Neural progenitor cell (in vitro differentiated cells): ENCODE measurements at regions not wholly inside any gene's neighbourhood (a gene's known extent, or its start where the extent isn't known, plus 50 kb on each side); places are given as distances from the start of the nearest gene placed in this dataset.

Experiments used
- CTCF ChIP-seq: fragments of 200-600 bp; sonication (generic); IDR thresholded peaks from 2 replicates; pipeline ENCODE4 v1.5.1; 2017; ENCODE audit warnings: antibody characterized with exemption, mild to moderate bottlenecking
- EZH2 ChIP-seq: fragments of 200-600 bp; sonication (generic); IDR thresholded peaks from 2 replicates; pipeline ENCODE4 v1.6.1; 2017; ENCODE audit warnings: antibody characterized with exemption, mild to moderate bottlenecking, moderate library complexity

GRCh38 chr7:24505968-24506367 lies 67.3 kb upstream of the PALS2 start:
- TF ChIP-seq CTCF (no peak), EZH2 (no peak)
